ENCODE measurements at regions not wholly inside any gene's neighbourhood (a gene's known extent, or its start where the extent isn't known, plus 50 kb on each side); places are given as distances from the start of the nearest gene placed in this dataset.

DNA sequence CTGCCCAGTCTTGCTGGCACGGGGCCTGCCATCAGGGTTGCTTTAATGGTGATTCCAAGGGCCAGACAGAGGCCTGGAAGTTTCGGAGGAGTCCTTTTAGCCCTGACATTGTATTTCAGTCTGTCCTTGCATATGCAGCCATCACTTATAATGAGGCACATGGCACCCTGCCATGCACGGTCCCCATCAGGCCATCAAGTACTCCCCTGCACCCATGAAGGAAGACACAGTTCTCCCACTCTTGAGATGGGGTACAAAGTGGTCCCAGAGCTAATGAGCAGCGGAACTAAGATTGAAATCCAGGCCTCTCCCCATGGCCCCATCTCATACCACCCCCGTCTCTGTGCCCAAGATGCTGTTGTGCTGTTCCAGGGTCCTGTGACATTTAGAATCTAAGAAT is 596.6 kb downstream of the PTPRU start:
- no TSS peak for BruUV-seq (replicated peaks)
- POLR2A ChIA-PET: no interaction called here
- intact Hi-C loops (cut with micrococcal nuclease): no loop called here
- TF ChIP-seq ZNF274 (IDR thresholded peaks at IDR 0.05; ENCODE audit: low read depth, low read length) (no peak), YY1 (IDR thresholded peaks at IDR 0.05; ENCODE audit: extremely low read depth, insufficient replicate concordance, low read depth, low read length) (no peak), JUND (IDR thresholded peaks at IDR 0.05) (no peak), MAX (IDR thresholded peaks at IDR 0.05) (no peak), SP1 (IDR thresholded peaks at IDR 0.05; ENCODE audit: low read depth) (no peak), CEBPB (IDR thresholded peaks at IDR 0.05; ENCODE audit: low read depth) (no peak), FOSL1 (IDR thresholded peaks at IDR 0.05; ENCODE audit: low read depth) (no peak), EGR1 (IDR thresholded peaks at IDR 0.05; ENCODE audit: low read depth) (no peak), POLR2A (IDR thresholded peaks at IDR 0.05; ENCODE audit: borderline replicate concordance, extremely low read depth, insufficient read depth, insufficient read length) (no peak), ELF1 (IDR thresholded peaks at IDR 0.05; ENCODE audit: borderline replicate concordance, low read depth) (no peak), SRF (IDR thresholded peaks at IDR 0.05; ENCODE audit: low read depth) (no peak)
- TF ChIP-seq, protein P1, sequence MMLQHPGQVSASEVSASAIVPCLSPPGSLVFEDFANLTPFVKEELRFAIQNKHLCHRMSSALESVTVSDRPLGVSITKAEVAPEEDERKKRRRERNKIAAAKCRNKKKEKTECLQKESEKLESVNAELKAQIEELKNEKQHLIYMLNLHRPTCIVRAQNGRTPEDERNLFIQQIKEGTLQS (IDR thresholded peaks at IDR 0.05): no peak
- TF ChIP-seq, protein P2, sequence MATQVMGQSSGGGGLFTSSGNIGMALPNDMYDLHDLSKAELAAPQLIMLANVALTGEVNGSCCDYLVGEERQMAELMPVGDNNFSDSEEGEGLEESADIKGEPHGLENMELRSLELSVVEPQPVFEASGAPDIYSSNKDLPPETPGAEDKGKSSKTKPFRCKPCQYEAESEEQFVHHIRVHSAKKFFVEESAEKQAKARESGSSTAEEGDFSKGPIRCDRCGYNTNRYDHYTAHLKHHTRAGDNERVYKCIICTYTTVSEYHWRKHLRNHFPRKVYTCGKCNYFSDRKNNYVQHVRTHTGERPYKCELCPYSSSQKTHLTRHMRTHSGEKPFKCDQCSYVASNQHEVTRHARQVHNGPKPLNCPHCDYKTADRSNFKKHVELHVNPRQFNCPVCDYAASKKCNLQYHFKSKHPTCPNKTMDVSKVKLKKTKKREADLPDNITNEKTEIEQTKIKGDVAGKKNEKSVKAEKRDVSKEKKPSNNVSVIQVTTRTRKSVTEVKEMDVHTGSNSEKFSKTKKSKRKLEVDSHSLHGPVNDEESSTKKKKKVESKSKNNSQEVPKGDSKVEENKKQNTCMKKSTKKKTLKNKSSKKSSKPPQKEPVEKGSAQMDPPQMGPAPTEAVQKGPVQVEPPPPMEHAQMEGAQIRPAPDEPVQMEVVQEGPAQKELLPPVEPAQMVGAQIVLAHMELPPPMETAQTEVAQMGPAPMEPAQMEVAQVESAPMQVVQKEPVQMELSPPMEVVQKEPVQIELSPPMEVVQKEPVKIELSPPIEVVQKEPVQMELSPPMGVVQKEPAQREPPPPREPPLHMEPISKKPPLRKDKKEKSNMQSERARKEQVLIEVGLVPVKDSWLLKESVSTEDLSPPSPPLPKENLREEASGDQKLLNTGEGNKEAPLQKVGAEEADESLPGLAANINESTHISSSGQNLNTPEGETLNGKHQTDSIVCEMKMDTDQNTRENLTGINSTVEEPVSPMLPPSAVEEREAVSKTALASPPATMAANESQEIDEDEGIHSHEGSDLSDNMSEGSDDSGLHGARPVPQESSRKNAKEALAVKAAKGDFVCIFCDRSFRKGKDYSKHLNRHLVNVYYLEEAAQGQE (IDR thresholded peaks at IDR 0.05; ENCODE audit: low read depth): no peak
- H3K79me2 ChIP-seq (ENCODE audit: insufficient read depth, low read length): no peaks in the 10 kb centered on the region
- no peak overlapping the region for H3K27ac ChIP-seq (ENCODE audit: low read depth, low read length)
- H3K9ac ChIP-seq (ENCODE audit: low read length): no peak overlapping the region
- H4K20me1 ChIP-seq (ENCODE audit: insufficient read depth): no peaks in the 10 kb centered on the region
- ATAC-seq (no peak), DNase-seq (ENCODE audit: low read depth, low spot score) (no peak)
- H3K27me3 ChIP-seq (ENCODE audit: insufficient read depth, low read length): peaks cover 21% of the 10 kb centered on the region; the same call in 1 of the 2 replicates
- H3K4me1 ChIP-seq (ENCODE audit: control insufficient read depth in 1 of 2, insufficient read depth in 2 of 2, low read length in 2 of 2): no peaks in the 10 kb centered on the region
- no peaks in the 10 kb centered on the region for H3K9me2 ChIP-seq (ENCODE audit: insufficient read depth)
- RAD21 ChIA-PET (ENCODE audit: low non-redundant PET in 1 of 2, low total read pairs in 2 of 2, uncharacterized antibody in 2 of 2, unreplicated experiment in 2 of 2): no interaction called here
- no peak overlapping the region for H3K4me3 ChIP-seq (replicated peaks in 1 of 2; ENCODE audit: low read depth in 1 of 2, low read length in 2 of 2)
- CTCF ChIA-PET: no interaction called here
- H3K9me3 ChIP-seq (ENCODE audit: control insufficient read depth in 1 of 2, insufficient read depth in 1 of 2, low read depth in 1 of 2, low read length in 2 of 2): no peaks in the 10 kb centered on the region
- H3K4me2 ChIP-seq (ENCODE audit: low read length): no peak overlapping the region
- H2AFZ ChIP-seq (ENCODE audit: low read depth, low read length, poor library complexity, severe bottlenecking): no peak overlapping the region
- H3K36me3 ChIP-seq (ENCODE audit: control insufficient read depth in 1 of 2, insufficient read depth in 2 of 2, low read length in 2 of 2): no peaks in the 10 kb centered on the region

Data from HCT116 (cell line).